GOT3 (cell line): ENCODE measurements at regions not wholly inside any gene's neighbourhood (a gene's known extent, or its start where the extent isn't known, plus 50 kb on each side); places are given as distances from the start of the nearest gene placed in this dataset.

Experiments used
- DNase-seq: peaks from one replicate; lab custom pipeline; 2025; ENCODE audit warnings: mixed read lengths; lab: John Stamatoyannopoulos, UW

- no peak for DNase-seq
Observed at GRCh38 chr3:178147001-178147400, 389.2 kb upstream of the KCNMB2 start.

GRCh38 chr3:178152031-178152806 is 384.0 kb upstream of the KCNMB2 start:
- no peak for DNase-seq

DNA sequence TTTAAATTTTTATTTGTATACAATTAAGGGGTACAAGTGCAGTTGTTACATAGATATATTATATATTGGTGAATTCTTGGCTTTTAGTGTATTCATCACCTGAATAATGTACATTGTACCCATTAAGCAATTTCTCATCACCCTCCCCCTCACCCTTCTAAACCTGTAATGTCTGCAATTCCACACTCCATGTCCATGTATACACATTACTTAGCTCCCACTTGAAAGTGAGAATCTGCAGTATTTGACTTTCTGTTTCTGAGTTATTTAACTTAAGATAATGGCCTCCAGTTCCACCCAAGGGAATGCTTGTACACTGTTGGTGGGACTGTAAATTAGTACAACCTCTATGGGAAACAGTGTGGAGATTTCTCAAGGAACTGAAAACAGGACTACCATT is 383.2 kb upstream of the KCNMB2 start:
- DNase-seq, result no peak

DNA sequence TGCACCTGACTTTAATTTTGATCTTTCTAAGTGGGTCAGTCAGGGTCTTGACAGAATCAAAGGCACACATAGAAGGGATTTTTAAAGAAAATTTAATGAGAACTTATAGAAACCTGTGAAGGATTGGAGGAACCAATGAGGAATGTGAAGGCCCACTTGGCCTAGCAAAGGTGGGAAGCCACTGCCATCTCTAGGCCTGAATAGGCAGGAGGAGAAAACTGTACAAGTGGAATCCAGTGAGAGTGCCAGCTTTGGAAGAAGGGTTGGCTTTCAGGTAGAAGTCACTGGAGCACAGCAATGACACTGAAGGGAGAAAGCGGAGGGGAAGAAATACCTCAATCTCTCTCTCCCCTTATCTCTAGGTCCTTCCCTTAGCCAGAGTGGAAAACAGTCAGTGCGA is 380.7 kb upstream of the KCNMB2 start:
- DNase-seq, result no peak

GRCh38 chr3:178156301-178156700 is 379.9 kb upstream of the KCNMB2 start:
- DNase-seq, result no peak

DNA sequence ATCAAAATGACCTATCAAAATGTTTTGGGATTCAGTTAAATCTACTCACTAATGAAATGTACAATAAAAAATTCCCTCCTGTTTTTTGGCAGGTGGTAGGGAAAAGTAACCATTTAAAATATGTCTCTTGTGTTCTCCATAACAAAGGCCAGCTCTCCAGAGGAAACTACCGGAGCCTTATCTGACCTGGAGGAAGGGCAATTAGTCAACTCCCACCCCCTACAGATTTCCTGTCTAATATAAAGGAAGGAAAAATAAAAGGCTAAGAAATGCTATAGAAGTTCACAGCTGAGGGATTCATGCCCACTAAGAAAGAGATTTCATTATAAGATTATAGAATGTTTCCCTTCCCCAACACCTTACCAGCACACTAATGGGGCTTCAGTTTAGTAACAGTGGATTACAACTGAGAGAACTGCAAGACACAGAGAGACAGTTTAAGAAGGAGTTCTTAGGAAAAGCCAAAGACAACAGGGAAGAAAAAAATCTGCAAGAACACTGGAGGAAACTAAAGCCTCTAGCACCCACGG is 376.5 kb upstream of the KCNMB2 start:
- DNase-seq, result no peak

DNA sequence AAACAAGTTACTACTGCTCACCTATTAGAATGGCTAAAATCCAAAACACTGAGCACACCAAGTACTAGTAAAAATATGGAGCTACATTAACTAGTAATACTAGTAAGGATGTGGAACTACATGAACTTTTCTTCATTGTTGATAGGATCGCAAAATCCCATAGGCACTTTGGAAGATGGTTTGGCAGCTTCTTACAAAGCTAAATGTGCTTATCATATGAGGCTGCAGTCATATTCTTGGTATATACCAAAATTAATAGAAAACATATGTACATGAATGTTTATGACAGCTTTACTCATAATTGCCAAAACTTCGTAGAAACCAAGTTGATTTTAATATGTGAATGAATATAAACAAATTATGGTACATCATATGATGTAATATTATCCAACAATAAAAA is 366.8 kb upstream of the KCNMB2 start:
- no peak for DNase-seq

GRCh38 chr3:178170698-178171535 is 365.3 kb upstream of the KCNMB2 start:
- no peak for DNase-seq

GRCh38 chr3:178172121-178172520 is 364.1 kb upstream of the KCNMB2 start:
- no peak for DNase-seq

GRCh38 chr3:178174201-178174915 is 361.9 kb upstream of the KCNMB2 start:
- no peak for DNase-seq

DNA sequence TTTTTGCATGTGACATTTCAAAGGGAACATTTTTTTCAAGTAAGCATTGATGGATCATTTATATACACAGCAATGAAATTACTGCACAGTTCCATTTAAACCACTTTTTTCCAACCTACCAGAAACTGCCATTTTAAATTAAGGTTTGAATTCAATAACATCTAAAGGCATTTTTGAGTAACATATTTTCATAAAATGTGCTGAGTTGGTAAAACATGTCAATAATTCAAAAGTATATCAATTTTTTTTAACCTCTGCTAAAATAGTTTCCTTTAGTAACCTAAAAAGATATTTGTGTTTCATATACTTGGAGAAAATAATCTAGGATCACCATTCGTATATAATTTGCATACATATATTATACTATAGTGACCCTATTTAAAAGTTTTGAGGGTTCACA is 355.1 kb upstream of the KCNMB2 start:
- DNase-seq, result no peak

- no peak for DNase-seq
Observed at GRCh38 chr3:178181784-178182183, 354.5 kb upstream of the KCNMB2 start.

DNA sequence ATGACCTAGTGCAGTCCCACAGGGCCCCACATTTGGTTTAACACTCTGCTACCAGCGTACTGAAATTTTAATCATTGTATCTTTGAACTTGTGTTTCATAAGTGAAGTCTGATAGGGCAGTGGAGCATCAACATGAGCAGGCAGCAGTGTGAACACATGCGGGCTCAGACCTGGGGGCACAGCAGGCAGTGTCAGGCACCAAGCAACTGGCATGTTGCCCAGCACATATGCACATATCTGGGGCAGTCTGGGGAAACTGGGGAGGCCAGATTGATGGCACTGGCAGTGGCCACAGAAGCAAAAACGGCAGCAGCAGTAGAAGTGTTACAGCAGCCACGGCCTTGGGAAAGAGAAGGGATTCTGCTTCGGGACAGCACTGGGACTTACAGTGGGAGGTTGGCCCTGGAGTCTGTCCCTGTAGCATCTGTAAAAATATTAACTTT is 353.9 kb upstream of the KCNMB2 start:
- no peak for DNase-seq

- no peak for DNase-seq
Observed at GRCh38 chr3:178184833-178185232, 351.4 kb upstream of the KCNMB2 start.

DNA sequence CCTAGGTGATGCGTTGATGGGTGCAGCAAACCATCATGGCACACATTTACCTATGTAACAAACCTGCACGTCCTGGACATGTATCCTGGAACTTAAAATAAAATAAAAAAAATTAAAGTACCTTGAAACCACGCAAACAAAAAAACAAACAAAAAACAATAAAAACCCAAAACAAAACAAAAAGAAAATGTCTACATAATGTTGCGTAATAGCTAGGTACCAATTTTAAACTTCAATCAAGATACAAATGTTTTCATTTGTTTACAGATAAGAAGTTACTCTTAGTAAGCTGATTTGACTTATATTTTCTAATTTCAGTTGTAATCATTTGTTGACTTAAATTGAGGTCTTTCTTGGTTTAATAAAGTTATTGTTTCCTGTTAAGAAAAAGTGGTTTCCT is 349.6 kb upstream of the KCNMB2 start:
- no peak for DNase-seq

- no peak for DNase-seq
Observed at GRCh38 chr3:178189854-178190253, 346.4 kb upstream of the KCNMB2 start.

GRCh38 chr3:178193846-178194245 is 342.4 kb upstream of the KCNMB2 start:
- DNase-seq, result no peak

- no peak for DNase-seq
Observed at GRCh38 chr3:178194539-178194938, 341.7 kb upstream of the KCNMB2 start.

DNA sequence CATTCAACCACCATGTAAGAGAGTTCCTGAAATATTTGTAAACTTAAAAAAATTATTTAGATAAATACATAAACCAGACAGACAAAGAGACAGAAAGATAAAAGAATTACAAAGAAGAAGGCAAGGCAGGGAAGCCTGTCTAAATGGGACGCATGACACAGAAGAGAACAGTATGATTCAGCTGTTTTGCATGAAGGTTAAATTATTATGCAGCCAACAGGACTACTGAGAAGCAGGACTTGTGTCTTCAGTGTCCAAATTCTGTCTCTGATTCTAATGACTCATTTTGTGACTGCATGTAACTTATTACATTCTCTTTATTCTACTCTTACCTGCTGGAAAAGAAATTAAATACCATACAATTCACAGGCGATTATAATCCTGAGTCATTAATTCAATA is 340.4 kb upstream of the KCNMB2 start:
- DNase-seq, result no peak

- DNase-seq, result no peak
Observed at GRCh38 chr3:178198329-178198728, 337.9 kb upstream of the KCNMB2 start.

GRCh38 chr3:178200316-178200715 is 335.9 kb upstream of the KCNMB2 start:
- DNase-seq, result no peak

- no peak for DNase-seq
Observed at GRCh38 chr3:178201714-178202113, 334.5 kb upstream of the KCNMB2 start.
